ENCODE measurements at regions not wholly inside any gene's neighbourhood (a gene's known extent, or its start where the extent isn't known, plus 50 kb on each side); places are given as distances from the start of the nearest gene placed in this dataset.

GRCh38 chr5:166373817-166374216 is 1917.6 kb upstream of the WWC1 start:
- no peak for DNase-seq

DNA sequence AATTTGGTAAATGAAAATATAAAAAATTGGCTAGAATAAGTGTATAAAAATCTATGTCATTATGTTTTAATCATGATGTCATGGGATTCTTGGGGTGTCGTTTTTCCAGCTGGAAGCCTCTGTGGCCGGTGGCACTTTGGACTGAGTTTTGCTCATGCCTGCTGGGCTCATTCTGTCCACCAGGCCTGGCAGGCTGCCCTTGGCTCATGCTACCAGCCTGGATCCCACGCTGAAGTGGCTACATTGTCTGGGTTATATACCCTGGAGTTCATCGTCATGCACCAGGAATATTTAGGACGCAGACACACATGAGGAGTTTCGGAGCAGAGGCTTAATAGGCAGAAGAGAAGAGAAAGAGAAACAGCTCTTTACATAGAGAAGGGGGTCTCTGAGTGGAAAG is 1913.7 kb upstream of the WWC1 start:
- no peak for DNase-seq

- no peak for DNase-seq
Observed at GRCh38 chr5:166379517-166379916, 1911.9 kb upstream of the WWC1 start.

DNA sequence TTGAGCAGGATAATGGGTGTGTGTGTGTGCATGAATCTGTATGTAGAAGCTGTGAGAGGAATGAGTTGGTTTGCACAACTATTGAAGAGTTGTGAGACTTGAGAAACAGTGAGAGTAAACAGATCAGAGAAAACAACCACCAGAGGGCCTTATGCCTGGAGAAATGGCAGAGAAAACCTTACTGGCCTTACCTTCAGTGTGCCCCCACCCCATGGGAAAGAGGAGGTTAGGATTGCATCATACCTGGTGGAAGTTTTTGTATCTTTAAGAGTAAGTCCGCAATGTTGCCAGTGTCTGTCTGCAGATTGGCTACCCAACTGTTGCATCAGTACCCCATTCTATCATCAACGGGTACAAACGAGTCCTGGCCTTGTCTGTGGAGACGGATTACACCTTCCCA is 1909.4 kb upstream of the WWC1 start:
- no peak for DNase-seq

DNA sequence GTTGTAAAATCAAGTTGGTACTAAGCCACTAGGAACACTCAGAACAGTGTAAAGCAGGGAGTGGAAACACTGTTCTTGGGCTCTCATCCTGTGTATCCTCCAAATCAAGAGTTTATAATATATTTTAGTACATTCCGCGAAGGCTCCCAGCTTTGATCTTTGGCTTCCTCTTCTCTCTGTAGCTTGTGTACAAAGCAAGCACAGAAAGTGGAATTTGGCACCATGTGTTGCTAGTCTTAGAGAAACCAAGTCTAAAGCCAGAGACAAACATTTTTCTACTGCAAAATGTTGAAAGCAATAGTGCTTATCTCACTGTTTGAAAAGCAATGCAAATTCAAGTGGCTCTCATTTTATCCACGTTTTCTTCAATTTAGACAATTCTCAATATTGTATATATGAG is 1893.3 kb upstream of the WWC1 start:
- no peak for DNase-seq

GRCh38 chr5:166399781-166400180 is 1891.7 kb upstream of the WWC1 start:
- DNase-seq, result no peak

DNA sequence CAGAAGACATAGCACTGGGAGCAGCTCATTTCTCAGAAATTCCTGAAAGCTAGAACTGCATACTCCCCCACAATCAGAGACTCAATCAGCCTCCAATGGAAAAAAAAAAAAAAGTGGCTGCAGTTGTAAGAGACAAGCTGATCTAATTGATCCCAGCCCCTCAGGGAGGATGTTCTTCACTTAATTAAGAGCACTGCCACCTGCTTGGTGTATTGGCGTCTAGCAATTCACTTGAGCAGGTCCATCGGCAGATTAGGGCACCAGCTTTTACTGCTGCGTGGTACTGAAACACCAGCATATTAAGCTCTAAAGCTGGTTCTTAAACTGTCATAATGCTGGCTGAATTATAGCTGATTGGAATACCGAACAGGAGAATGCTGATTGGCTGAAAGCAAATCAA is 1890.1 kb upstream of the WWC1 start:
- no peak for DNase-seq

- no peak for DNase-seq
Observed at GRCh38 chr5:166412191-166412590, 1879.3 kb upstream of the WWC1 start.

DNA sequence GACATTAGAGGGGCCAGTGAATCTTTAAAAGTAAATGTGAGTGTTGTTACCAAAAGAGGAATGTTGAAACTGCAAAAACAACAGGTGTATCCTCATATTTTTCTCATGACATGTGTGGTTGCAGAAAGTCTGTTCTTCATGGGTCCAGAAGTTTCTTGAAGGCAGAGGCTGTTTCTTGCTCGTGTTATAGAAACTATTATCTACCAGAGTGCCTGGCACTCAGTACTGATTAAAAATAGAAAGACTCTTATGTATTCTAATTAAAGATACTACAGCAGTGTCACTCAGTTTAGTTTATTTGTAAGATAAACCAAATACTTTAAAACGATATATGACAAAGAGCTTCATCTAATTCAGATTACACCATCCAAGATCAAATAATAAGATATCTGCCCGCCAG is 1864.2 kb upstream of the WWC1 start:
- DNase-seq, result no peak

DNA sequence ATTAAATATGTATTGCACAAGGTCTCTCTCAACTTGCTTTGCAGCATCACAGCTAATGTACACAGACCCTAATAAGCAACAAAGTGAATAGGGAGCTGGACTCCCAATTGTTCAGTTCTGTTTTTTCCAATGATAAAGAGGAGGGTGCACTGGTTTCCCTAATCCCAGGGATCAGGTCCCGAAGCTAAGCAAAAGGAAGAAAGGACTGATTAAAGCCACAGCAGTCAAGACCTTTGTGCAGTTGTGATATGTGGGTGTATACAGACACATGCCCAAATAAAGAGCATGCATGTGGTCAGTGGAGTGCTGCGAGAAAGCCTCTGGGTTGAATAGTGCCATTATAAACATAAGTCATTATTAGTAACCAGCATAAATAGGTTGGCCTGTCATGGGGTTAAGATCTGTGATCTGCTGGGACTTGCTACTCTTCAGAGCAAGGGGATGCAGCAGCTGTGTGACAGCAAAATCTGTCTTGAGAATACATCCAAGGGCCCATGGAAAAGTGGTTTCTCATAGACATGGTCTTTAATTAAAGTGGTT is 1863.1 kb upstream of the WWC1 start:
- no peak for DNase-seq

DNA sequence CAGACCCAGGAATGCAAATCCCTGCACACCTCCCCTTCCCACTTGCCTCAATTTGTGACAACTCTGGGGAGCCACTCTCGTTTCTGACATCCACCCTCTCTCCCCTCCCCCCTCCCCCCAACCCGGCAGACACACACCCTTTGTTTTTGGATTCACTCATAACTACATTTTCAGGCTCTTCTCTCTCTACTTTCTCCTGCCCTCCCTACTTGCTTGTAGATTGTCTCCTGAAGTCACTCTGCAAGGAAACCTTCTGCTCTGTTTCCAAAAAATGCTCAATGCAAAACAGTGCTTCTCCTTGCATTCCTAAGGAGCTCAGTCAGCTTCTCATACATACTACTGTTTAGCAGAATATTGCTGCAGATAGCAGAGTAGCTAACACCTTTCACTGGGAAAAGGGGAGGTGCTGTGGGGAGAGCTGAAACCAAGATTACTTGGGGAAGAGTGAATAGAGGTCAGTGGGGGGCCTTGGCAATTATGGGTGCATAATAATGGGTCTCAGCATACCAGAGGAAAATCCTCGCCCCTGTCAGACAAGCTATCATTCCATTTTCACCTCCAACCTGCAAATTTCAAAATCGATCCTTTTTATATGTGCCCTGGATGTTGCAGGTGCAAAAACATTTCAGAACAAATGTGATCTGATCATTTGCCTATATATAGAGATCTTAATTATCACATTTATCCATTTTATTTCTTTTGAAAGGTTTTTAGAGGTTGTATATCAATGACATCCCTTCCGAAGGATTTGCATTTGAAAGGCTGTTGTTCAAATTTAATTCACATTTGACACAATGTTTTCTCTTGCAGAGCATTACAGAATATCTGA is 1860.7 kb upstream of the WWC1 start:
- no peak for DNase-seq

GRCh38 chr5:166431456-166431855 is 1860.0 kb upstream of the WWC1 start:
- DNase-seq, result no peak

GRCh38 chr5:166433679-166434078 is 1857.8 kb upstream of the WWC1 start:
- no peak for DNase-seq

DNA sequence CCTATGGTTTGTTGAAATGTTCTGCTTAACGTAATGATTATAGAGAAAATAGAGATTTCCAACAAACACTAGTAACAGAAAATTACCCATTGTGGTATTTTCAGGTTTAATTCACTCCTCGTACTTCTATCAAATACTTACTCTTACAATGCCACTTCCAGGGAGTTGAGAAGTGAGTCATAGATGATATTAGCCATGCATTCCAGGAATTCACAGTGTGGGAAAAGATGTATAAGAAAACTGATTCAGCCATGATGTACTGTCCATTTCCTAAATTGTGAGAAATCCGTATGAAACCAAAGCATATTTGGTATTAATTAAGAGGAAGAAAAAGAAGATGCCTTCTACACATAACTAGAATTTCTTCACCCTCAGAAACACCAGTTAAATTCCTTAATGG is 1854.6 kb upstream of the WWC1 start:
- DNase-seq, result no peak

DNA sequence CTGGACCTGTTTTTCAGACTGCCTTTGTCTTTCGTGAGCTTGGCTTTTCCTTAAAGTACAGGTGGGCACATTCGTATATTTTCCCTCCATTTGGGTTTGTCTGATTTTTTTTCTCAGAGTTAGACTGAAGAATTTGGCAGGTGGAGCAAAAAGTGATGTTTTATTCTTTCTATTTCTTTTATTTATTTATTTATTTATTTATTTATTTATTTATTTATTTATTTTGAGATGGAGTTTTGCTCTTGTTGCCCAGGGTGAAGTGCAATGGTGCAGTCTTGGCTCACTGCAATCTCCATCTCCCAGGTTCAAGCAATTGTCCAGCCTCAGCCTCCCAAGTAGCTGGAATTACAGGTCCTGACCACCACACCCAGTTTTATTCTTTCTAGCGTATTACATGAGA is 1805.1 kb upstream of the WWC1 start:
- no peak for DNase-seq

DNA sequence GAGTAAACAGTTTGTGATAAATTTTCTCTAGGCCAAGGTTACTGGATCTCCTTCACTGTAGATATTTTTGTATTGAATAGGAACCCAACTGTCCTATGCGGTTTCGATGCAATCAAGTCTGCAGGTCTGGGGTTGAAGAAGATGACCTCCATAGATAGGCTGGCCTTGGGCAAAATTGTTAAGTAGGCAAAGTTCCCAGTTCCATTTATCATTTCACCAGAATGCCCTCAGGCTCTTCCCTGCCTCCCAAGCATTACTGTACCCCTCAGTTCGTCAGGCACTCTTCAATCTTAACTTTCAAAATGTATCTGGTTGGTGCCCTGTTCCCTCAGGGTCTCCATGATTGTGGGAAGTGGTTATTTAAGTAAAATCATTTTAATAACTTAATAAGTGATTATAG is 1802.9 kb upstream of the WWC1 start:
- no peak for DNase-seq

GRCh38 chr5:166493040-166493439 is 1798.4 kb upstream of the WWC1 start:
- no peak for DNase-seq

DNA sequence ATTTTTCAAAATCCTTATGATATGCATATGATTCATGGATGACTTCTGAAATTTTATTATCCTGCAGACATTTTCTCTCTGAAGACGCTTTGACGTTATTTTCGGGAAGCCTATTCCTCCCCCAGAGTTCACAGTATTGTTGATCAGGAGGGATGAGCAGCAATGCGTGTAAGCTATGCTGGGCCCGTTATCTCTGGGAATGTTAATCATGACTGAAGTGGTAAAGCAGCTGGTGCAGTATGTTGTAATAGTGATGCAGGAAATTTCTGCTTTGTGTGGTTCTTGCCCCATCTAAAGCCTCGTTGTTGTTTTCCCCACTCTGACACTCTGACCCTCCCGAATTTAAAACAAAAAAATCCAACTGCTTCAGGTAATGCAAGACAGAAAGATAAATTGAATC is 1797.8 kb upstream of the WWC1 start:
- no peak for DNase-seq

DNA sequence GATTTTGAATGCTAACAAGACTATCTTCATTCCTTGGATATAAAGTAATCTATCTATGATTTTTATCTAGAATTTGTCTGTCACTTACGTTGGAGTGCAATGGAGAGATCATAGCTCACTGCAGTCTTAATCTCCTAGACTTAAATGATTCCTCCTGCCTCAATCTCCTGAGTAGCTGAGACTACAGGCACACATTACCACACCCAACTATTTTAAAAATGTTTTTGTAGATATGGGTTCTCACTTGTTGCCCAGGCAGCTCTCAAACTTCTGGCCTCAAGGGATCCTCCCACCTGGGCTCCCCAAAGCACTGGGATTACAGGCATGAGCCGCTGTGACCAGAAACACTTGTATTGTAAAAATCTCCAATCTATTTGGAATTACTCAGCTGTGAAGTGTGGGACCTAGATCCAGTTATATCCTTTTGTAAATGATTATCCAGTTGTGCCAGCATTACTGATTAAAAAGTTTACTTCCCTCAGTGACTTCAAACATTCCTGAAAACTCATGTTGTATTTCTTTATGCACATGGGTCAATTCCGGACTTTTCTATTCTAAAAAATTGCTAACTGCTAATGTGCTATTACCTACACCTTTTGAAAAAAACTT is 1793.8 kb upstream of the WWC1 start:
- no peak for DNase-seq

DNA sequence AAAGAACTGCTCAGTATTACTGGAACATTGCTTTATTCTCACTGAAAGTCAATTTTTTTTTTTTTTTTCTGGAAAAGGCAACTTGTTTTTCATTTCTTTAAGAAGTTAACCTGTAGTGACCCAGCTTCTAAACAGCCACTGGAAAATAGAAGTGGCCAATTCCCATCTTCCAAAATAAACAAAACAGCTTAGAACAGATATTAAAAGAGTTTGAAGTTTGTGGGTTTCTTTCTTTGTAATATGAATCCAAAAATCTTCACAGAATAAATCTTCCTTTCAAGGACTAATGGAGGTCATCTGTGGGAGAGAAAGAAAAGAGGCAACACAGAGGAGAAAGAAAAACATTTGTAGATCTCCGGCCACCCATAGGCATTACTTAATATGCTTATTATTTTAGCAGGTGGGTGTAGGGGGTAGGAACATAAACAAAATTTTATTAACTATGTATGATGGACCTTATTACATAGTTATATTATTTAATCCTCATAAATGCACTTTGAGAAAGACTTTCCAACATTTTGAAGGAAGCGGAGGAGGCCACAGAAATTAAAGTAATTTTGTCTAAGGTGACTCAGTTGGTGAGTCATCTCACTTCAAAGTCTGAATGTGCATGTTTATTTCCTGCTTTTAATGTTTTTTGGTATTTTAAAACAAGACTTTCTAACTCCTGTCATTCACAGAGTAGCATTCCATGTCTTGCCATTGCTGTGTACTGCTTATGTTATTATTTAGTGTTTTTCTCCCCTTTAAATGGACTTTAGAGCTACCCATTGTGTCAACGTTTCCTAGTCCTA is 1791.8 kb upstream of the WWC1 start:
- no peak for DNase-seq

DNA sequence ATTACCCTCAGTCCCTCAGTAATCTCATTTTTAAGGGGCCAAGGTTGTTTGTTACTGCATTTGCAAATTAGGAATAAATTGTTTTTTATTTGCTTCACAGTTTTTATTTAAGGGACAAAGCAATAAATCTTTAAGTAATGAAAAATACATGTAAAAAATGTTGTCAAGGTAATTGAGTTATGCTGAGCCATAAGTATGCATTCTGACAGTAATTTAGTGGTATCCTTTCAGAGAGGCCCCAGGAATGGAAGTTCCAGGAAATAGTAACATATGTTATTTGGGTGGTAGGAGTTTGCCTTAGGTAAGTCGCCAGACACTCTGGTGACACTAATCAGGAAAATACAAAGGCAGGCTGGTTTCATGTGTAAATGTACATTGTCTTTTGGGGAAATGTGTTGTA is 1787.9 kb upstream of the WWC1 start:
- DNase-seq, result no peak

GRCh38 chr5:166505067-166505466 is 1786.4 kb upstream of the WWC1 start:
- no peak for DNase-seq

- DNase-seq, result no peak
Observed at GRCh38 chr5:166505544-166505943, 1785.9 kb upstream of the WWC1 start.

All from bone marrow (tissue), 2 donors.